ENCODE measurements at regions not wholly inside any gene's neighbourhood (a gene's known extent, or its start where the extent isn't known, plus 50 kb on each side); places are given as distances from the start of the nearest gene placed in this dataset.

DNA sequence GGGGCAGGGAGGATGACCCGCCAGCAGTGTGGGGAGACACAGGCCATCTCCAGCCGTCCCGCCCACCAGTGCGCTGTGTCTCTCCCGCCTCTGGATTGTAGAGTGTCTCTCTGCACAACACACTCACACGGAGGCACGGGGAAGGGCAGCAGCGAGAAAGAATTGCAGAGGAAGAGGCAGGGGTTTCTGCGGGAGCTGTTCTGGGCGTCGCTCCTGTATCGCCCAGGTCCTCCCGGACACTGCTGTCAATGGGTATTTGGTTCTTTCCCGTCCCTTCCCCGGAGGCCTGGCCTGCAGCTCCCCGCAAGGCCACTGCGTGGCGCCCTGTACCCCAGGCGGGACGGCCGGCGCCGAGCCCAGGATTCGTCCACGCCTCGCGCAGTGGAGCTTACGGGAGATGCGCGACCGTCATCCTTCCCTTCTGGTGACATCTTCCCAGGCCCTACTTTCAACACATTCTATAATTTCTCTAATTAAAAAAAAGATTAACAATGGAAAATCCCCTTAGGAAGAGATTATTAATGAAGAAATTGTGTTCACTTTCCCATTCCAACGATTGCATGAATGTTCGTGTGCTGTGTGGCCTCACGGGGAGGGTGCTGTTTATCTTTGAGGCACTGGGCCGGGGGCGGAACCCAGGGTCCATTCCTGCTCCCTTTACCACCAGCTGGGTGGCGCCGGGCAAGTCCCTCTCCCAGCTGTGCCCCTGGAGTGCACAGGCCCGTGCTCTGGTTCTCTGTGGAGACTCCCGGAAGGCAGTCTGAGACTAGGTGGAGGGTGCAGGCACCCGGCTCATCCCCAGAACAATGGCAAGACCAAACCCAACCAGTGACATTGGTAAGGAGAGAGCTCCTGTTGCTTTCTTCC lies 95.7 kb downstream of the CPZ start:
- Histone ChIP-seq H3K4me3 (ENCODE audit: low read depth, low read length) (no peak overlapping the region), H3K27me3 (ENCODE audit: control insufficient read depth, insufficient read depth, low read length) (no peaks in the 10 kb centered on the region), H3K36me3 (ENCODE audit: control insufficient read depth, insufficient read depth, low read length) (no peaks in the 10 kb centered on the region)
- FAIRE-seq (no peak), DNase-seq (ENCODE audit: low read depth) (no peak)
- TF ChIP-seq, protein P1, sequence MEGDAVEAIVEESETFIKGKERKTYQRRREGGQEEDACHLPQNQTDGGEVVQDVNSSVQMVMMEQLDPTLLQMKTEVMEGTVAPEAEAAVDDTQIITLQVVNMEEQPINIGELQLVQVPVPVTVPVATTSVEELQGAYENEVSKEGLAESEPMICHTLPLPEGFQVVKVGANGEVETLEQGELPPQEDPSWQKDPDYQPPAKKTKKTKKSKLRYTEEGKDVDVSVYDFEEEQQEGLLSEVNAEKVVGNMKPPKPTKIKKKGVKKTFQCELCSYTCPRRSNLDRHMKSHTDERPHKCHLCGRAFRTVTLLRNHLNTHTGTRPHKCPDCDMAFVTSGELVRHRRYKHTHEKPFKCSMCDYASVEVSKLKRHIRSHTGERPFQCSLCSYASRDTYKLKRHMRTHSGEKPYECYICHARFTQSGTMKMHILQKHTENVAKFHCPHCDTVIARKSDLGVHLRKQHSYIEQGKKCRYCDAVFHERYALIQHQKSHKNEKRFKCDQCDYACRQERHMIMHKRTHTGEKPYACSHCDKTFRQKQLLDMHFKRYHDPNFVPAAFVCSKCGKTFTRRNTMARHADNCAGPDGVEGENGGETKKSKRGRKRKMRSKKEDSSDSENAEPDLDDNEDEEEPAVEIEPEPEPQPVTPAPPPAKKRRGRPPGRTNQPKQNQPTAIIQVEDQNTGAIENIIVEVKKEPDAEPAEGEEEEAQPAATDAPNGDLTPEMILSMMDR (IDR thresholded peaks at IDR 0.05; ENCODE audit: insufficient read depth, low read length, severe bottlenecking), result peak; percentile 18

DNA sequence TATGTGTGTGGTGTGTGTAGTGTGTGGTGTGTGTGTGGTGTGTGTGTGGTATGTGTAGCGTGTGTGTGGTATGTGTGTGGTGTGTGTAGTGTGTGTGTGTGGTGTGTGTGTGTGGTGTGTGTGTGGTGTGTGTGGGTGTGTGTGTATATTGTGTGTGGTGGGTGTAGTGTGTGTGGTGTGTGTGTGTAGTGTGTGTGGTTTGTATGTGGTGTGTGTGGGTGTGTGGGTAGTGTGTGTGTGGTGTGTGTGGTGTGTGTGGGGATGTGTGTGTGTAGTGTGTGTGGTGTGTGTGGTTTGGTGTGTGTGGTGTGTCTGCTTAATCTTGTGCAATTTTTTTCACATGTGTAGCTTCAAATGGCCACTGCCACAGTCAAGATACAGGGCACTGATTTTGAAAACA lies 94.5 kb downstream of the CPZ start:
- TF ChIP-seq, protein P1 (IDR thresholded peaks at IDR 0.05; ENCODE audit: insufficient read depth, low read length, severe bottlenecking), result no peak
- FAIRE-seq, result peak; percentile 100
- DNase-seq (ENCODE audit: low read depth), result no peak
- Histone ChIP-seq H3K36me3 (ENCODE audit: control insufficient read depth, insufficient read depth, low read length) (no peaks in the 10 kb centered on the region), H3K27me3 (ENCODE audit: control insufficient read depth, insufficient read depth, low read length) (no peaks in the 10 kb centered on the region), H3K4me3 (ENCODE audit: low read depth, low read length) (no peak overlapping the region)

DNA sequence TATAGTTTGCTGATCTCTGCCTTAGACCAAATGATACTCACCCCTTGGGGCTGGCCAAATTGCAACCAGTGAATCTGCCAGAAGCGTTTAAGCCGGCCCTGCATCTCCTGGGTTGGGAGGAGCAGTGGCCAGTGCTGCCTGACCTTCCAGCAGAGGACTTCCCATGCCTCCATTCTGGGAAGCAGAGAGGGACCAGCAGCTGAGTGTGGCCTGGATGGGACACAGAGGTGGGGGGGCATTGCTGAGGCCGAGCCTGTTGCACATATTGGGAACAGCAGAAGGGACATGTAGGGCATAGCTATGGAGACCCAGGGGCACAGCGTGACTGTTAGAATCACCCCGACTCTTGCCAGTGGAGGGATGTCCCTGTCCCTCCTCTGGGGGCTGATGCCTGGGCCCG lies 93.3 kb downstream of the CPZ start:
- TF ChIP-seq, protein P1 (IDR thresholded peaks at IDR 0.05; ENCODE audit: insufficient read depth, low read length, severe bottlenecking), result no peak
- no peaks in the 10 kb centered on the region for H3K27me3 ChIP-seq (ENCODE audit: control insufficient read depth, insufficient read depth, low read length)
- FAIRE-seq (peak; percentile 66), DNase-seq (ENCODE audit: low read depth) (no peak)
- H3K36me3 ChIP-seq (ENCODE audit: control insufficient read depth, insufficient read depth, low read length), result no peaks in the 10 kb centered on the region
- no peak overlapping the region for H3K4me3 ChIP-seq (ENCODE audit: low read depth, low read length)

DNA sequence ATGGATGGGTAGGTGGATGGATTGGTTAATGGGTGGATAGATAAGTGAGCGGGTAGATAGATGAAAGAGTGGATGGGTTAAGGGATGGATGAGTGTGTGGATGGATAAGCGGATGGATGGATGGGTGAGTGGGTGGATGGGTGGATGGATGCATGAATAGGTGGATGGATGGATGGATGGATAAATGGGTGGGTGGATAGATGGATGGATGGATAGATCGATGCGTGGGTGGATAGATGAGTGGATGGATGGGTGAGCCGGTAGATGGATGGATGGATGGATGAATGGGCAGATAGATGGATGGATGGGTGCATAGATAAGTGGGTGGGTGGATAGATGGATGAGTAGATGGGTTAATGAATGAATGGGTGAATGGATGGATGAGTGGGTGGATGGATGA lies 90.9 kb downstream of the CPZ start:
- Histone ChIP-seq H3K36me3 (ENCODE audit: control insufficient read depth, insufficient read depth, low read length) (no peaks in the 10 kb centered on the region), H3K4me3 (ENCODE audit: low read depth, low read length) (no peak overlapping the region), H3K27me3 (ENCODE audit: control insufficient read depth, insufficient read depth, low read length) (no peaks in the 10 kb centered on the region)
- DNase-seq (ENCODE audit: low read depth) (no peak), FAIRE-seq (no peak)
- TF ChIP-seq, protein P1 (IDR thresholded peaks at IDR 0.05; ENCODE audit: insufficient read depth, low read length, severe bottlenecking), result no peak

DNA sequence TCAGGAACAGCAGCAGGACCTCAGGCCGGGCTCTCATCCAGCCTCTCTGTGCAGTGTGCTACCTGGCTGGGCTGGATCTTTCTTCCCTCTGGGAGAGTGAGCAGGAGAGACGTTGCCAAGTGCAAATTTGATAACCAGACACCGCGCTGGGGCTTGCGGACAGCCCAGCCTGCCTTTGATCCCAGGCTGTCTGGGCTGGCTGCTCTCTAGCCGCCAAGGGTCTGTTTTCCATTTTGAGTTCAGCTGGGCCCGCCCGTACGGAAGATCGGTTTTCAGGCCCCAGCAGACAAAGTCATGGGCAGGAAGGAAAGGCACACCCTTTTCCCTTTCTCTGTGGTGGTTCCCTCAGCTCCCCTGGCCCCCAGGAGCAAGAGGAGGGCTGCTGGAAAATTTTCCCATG lies 90.2 kb downstream of the CPZ start:
- Histone ChIP-seq H3K4me3 (ENCODE audit: low read depth, low read length) (no peak overlapping the region), H3K27me3 (ENCODE audit: control insufficient read depth, insufficient read depth, low read length) (no peaks in the 10 kb centered on the region), H3K36me3 (ENCODE audit: control insufficient read depth, insufficient read depth, low read length) (no peaks in the 10 kb centered on the region)
- DNase-seq (ENCODE audit: low read depth), result no peak
- TF ChIP-seq, protein P1 (IDR thresholded peaks at IDR 0.05; ENCODE audit: insufficient read depth, low read length, severe bottlenecking), result no peak
- FAIRE-seq, result no peak

DNA sequence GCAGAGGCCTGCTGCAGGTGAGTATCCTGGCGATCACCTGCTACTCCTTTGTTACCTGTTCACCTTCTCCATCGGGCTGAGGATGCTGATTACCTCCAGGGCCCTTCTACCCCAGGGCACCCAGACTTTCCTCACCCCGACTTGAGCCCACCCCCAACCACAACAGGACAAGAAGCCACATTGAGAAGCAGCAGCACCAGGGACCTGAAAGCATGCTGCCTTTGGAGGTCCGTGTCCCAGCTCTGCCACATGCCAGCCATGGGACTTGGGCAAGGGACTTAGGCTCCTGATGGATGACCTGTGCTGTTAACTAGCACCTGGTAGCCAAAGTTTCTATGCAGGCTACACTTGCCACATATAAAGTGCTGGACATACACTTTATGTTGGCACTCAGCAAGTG lies 89.7 kb downstream of the CPZ start:
- Histone ChIP-seq H3K4me3 (ENCODE audit: low read depth, low read length) (no peak overlapping the region), H3K27me3 (ENCODE audit: control insufficient read depth, insufficient read depth, low read length) (no peaks in the 10 kb centered on the region), H3K36me3 (ENCODE audit: control insufficient read depth, insufficient read depth, low read length) (no peaks in the 10 kb centered on the region)
- TF ChIP-seq, protein P1 (IDR thresholded peaks at IDR 0.05; ENCODE audit: insufficient read depth, low read length, severe bottlenecking), result no peak
- peak; percentile 36 for FAIRE-seq
- no peak for DNase-seq (ENCODE audit: low read depth)
